IgD-negative memory B cell (primary cell): ENCODE measurements at regions not wholly inside any gene's neighbourhood (a gene's known extent, or its start where the extent isn't known, plus 50 kb on each side); places are given as distances from the start of the nearest gene placed in this dataset.
"Not testable (repeated sequence)": the region's sequence is repeated elsewhere in the genome, so short reads cannot be mapped to it uniquely, and the experiment has no call there.

ENCODE experiments used
- H3K27ac Mint-ChIP-seq, 3 donors: one replicate each; pipeline ENCODE4 v1.8.0; 2020 to 2022; ENCODE audit warnings: mild to moderate bottlenecking in 3 of 3, mixed read lengths in 3 of 3, moderate library complexity in 1 of 3
- H3K27me3 Mint-ChIP-seq: one replicate; pipeline ENCODE4 v1.8.0; 2021; ENCODE audit warnings: mixed read lengths
- H3K36me3 Mint-ChIP-seq: one replicate; pipeline ENCODE4 v1.8.0; 2020; ENCODE audit warnings: mild to moderate bottlenecking, mixed read lengths
- H3K4me1 Mint-ChIP-seq, 3 donors: one replicate each; pipeline ENCODE4 v1.8.0; 2020 to 2022; ENCODE audit warnings: mixed read lengths in 3 of 3, mild to moderate bottlenecking in 1 of 3
- H3K4me3 Mint-ChIP-seq, 4 donors: one replicate each; pipeline ENCODE4 v1.8.0; 2020 to 2022; ENCODE audit warnings: mild to moderate bottlenecking in 4 of 4, mixed read lengths in 4 of 4, moderate library complexity in 3 of 4
- H3K9me3 Mint-ChIP-seq, 3 donors: one replicate each; pipeline ENCODE4 v1.8.0; 2020 to 2021; ENCODE audit warnings: mixed read lengths in 3 of 3, mild to moderate bottlenecking in 1 of 3

DNA sequence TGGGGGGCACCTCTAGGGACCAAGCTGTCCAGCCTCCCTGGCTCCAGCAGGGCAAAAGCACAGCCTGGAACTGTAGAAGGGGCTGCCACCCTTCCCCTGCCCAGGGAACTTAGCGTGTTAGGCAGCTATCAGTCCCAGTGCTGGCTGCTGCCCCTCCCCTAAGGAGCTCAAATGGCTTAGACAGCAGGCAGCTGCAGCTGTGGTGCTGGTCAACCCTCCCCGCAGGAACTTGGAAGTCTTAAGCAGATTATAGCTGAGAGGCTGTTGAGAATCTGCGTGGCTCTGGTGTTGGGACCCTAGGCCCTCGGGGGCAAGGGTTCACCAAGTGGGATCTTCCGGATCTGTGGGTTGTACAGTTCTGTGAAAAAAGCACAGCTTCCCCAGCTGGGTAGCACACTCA is 536.5 kb upstream of the CDH10 start:
- H3K27ac Mint-ChIP-seq = no peak overlapping the region
- H3K9me3 Mint-ChIP-seq = peaks cover 2 to 10% (median 10%) of the 10 kb centered on the region in 3 donors
- no peaks in the 10 kb centered on the region for H3K4me1 Mint-ChIP-seq
- no peaks in the 10 kb centered on the region for H3K27me3 Mint-ChIP-seq
- H3K4me3 Mint-ChIP-seq = no peak overlapping the region
- no peaks in the 10 kb centered on the region for H3K36me3 Mint-ChIP-seq

DNA sequence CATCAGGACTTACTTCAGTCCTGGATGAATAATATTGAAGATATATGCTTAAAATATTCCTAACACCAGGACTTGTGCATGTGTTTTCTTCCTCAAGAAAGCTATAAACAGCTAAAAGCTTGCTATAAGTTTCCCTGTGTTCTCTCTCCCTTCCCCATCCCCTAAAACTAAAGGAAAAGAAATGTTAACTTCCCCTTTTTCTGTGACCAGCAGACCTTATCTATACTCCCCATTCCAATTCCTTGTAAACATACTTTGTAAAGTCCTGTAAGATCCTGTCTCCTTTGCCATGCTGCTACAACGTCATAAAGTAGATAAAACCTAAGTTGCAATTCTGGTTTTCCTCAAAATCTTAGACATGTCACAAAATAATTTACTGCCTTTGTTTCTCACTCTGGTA is 517.8 kb upstream of the CDH10 start:
- not testable (repeated sequence) for H3K4me3 Mint-ChIP-seq, H3K27ac Mint-ChIP-seq, H3K9me3 Mint-ChIP-seq, H3K4me1 Mint-ChIP-seq, H3K27me3 Mint-ChIP-seq, H3K36me3 Mint-ChIP-seq

DNA sequence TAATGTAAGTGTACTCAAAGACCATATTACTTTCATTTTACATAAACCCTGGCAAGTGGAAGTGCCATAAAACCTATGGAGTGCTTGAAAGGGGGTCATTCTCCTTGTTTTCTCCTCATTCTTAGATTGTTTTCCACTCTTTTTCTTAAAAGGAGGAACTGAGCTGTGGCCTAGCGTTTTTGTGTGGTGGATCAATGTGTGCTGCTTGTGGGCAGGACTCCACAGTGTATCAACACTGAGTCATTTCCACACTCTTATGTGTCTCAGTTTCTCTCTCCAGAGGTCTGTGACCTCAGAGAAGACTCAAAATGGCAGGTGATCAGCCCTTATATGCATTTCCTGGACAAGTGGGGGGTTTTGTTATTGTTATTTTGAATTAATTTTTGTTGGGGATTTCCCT is 516.1 kb upstream of the CDH10 start:
- peaks cover 1 to 5% (median 3%) of the 10 kb centered on the region in 3 donors for H3K9me3 Mint-ChIP-seq
- peaks cover 0 to 1% (median 0%) of the 10 kb centered on the region in 3 donors for H3K4me1 Mint-ChIP-seq
- H3K4me3 Mint-ChIP-seq = no peak overlapping the region
- H3K27me3 Mint-ChIP-seq = no peaks in the 10 kb centered on the region
- no peaks in the 10 kb centered on the region for H3K36me3 Mint-ChIP-seq
- H3K27ac Mint-ChIP-seq = no peak overlapping the region

DNA sequence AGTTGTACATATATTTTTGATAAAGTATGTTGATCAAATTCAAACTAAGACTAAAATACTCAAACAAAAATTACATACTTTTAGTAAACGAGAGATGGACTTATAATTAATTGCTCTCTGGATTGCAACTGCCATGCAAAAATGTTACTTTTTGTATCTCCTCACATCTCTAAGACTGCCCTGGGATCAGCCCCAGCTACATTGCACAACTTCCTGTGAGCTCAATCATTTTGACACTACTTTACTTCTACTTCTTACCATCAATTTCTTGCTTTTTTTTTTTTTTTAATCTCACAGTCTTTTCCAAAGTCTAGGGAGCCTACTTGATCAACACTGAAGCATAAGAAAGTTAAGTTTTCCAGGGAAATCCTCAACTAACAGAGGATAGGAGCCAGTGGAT is 506.0 kb upstream of the CDH10 start:
- no peaks in the 10 kb centered on the region for H3K27me3 Mint-ChIP-seq
- H3K36me3 Mint-ChIP-seq = no peaks in the 10 kb centered on the region
- H3K4me3 Mint-ChIP-seq = no peak overlapping the region
- no peak overlapping the region for H3K27ac Mint-ChIP-seq
- H3K9me3 Mint-ChIP-seq = peaks cover 4 to 12% (median 5%) of the 10 kb centered on the region in 3 donors
- H3K4me1 Mint-ChIP-seq = no peaks in the 10 kb centered on the region

DNA sequence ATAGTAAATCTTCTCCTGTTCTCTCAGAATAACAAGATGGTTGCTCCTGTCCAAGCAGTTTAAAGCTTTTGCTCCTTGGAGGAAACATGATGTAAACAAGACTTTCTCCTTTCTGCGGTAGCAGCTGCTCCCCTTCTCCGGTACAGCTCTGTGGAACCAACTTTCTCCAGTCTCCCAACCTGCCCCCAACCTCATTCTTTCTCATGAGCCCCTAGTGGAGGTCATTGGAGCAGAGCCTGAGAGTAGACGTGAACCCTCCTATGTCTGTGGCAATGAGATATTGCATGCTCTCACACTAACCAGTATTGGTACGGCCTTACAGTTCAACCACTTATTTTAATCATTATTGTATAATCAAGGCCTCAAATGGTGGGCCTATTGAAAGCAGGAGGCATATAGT is 483.8 kb upstream of the CDH10 start:
- H3K9me3 Mint-ChIP-seq = peaks cover 2 to 14% (median 12%) of the 10 kb centered on the region in 3 donors
- no peak overlapping the region for H3K4me3 Mint-ChIP-seq
- H3K4me1 Mint-ChIP-seq = no peaks in the 10 kb centered on the region
- no peak overlapping the region for H3K27ac Mint-ChIP-seq
- no peaks in the 10 kb centered on the region for H3K36me3 Mint-ChIP-seq
- H3K27me3 Mint-ChIP-seq = no peaks in the 10 kb centered on the region

DNA sequence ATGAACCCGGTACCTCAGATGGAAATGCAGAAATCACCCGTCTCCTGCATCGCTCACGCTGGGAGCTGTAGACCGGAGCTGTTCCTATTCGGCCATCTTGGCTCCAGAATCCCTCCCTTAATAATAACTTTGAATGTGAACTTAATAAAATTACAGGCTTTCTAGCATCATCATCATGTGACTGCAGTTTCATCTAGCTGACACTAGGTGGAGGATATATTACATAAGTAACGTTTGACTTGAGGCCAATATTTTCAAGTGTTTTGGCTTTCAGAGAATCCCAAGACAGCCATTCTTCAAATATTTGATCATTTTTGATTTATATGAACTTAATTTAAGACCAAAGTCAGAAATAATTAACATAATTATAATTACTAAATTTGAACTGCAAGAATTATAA is 474.9 kb upstream of the CDH10 start:
- H3K4me3 Mint-ChIP-seq = no peak overlapping the region
- H3K27me3 Mint-ChIP-seq = no peaks in the 10 kb centered on the region
- peaks cover 0 to 6% (median 1%) of the 10 kb centered on the region in 3 donors for H3K9me3 Mint-ChIP-seq
- no peaks in the 10 kb centered on the region for H3K36me3 Mint-ChIP-seq
- no peak overlapping the region for H3K27ac Mint-ChIP-seq
- H3K4me1 Mint-ChIP-seq = no peaks in the 10 kb centered on the region

DNA sequence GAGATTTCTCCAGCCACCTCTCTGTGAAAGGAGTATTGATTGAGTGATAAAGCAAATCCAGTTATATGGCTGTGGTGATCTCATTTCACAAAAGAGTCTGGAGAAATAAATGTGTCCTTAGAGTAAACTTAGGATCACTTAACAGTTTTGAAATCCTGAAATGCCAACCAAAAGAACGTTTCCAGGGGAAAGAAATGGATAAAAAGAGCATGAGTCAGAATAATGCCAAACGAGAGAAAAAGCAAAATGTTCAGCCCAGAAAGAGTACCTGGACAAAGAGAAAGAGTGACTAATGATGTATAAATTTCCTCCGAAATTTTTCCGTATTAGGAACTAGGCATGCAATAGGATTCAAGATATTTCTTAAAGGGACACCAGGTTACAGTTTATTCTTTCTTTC is 463.1 kb upstream of the CDH10 start:
- no peaks in the 10 kb centered on the region for H3K36me3 Mint-ChIP-seq
- H3K9me3 Mint-ChIP-seq = peaks cover 0 to 11% (median 8%) of the 10 kb centered on the region in 3 donors
- no peak overlapping the region for H3K4me3 Mint-ChIP-seq
- H3K27ac Mint-ChIP-seq = no peak overlapping the region
- no peaks in the 10 kb centered on the region for H3K4me1 Mint-ChIP-seq
- no peaks in the 10 kb centered on the region for H3K27me3 Mint-ChIP-seq

DNA sequence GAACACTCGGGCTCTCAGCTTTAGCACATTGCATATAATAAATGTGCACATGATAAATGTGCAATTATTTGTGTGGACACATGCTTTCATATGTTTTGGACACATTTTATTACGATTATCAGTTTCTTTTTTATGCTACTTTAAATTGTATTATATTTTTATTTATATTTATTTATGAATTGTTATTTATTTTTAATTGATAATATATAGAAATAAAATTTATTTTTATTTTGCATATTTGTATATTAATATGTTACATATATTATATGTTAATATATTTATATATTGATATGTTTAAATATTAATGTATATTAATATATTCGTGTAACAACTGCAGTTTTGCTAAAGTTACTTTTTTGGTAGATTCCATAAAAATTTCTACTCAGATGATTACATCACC is 454.8 kb upstream of the CDH10 start:
- no peaks in the 10 kb centered on the region for H3K27me3 Mint-ChIP-seq
- no peak overlapping the region for H3K4me3 Mint-ChIP-seq
- no peaks in the 10 kb centered on the region for H3K4me1 Mint-ChIP-seq
- H3K9me3 Mint-ChIP-seq = peaks cover 0 to 12% (median 5%) of the 10 kb centered on the region in 3 donors
- no peak overlapping the region for H3K27ac Mint-ChIP-seq
- H3K36me3 Mint-ChIP-seq = no peaks in the 10 kb centered on the region

DNA sequence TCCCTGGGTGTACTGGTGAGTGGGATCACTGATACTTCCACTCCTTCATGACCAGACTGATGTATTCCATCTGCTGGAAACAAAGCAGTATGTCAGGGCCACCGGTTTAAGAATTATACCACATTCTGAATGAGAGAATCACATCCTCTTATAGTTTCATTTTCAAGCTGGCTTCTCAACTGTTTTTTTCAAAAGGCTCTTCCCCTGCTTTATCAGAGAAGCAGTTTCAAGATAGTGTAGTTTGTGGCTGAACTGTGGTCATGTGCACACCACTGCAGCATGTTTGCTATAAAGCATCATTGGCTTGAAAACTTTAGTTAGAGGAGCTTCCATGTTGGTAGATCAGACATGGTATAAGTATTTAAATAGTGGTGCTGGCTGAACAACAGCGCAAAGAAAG is 450.5 kb upstream of the CDH10 start:
- no peaks in the 10 kb centered on the region for H3K27me3 Mint-ChIP-seq
- H3K27ac Mint-ChIP-seq = no peak overlapping the region
- H3K9me3 Mint-ChIP-seq = peaks cover 0 to 1% (median 0%) of the 10 kb centered on the region in 3 donors
- no peaks in the 10 kb centered on the region for H3K36me3 Mint-ChIP-seq
- H3K4me1 Mint-ChIP-seq = no peaks in the 10 kb centered on the region
- H3K4me3 Mint-ChIP-seq = no peak overlapping the region

DNA sequence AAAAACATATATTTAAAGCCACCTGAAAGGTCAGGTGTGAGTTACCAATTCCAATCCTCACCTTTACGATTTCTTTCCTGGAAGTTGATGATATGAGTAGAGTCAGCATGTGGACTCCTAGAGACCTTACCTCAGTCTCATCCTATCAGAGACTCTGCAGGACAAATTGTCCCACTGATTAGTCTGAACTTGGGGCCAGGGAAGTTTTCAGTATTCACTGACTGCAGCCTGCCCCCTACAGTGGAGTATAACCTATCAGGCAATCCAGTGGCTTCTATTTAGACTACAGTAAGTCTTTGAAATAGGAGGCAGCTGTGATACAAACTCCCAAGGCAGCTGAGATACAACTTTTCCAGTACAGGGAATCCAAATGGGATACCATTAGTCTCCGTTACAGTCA is 449.4 kb upstream of the CDH10 start:
- Mint-ChIP-seq H3K27ac (no peak overlapping the region), H3K27me3 (no peaks in the 10 kb centered on the region), H3K9me3 (peaks cover 0 to 1% (median 0%) of the 10 kb centered on the region in 3 donors)

DNA sequence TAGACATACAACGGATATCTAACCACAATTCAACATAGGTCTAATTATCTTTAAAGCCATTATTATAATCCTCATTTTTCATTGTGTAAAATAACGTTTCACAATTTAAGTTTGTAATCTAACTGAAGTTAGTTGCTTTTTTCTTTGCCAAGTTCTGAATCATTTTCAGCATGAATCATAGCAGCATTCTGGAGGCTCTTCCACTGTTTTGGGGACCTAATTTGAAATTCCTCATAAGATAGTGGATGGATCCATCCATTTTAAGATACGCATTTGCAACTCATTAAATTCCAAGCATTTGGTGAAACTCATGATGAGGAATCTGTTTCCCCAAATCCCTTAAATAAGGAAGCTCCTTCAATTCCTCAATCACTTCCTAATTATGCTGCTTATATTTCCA is 447.1 kb upstream of the CDH10 start:
- peaks cover 0 to 1% (median 0%) of the 10 kb centered on the region in 3 donors for H3K9me3 Mint-ChIP-seq
- H3K4me1 Mint-ChIP-seq = no peaks in the 10 kb centered on the region
- no peaks in the 10 kb centered on the region for H3K36me3 Mint-ChIP-seq
- H3K27me3 Mint-ChIP-seq = no peaks in the 10 kb centered on the region
- no peak overlapping the region for H3K27ac Mint-ChIP-seq
- H3K4me3 Mint-ChIP-seq = no peak overlapping the region

More for the DNA sequence above, 449.4 kb upstream of the CDH10 start:
- H3K4me1 Mint-ChIP-seq = no peaks in the 10 kb centered on the region
- H3K36me3 Mint-ChIP-seq = no peaks in the 10 kb centered on the region
- H3K4me3 Mint-ChIP-seq = no peak overlapping the region

DNA sequence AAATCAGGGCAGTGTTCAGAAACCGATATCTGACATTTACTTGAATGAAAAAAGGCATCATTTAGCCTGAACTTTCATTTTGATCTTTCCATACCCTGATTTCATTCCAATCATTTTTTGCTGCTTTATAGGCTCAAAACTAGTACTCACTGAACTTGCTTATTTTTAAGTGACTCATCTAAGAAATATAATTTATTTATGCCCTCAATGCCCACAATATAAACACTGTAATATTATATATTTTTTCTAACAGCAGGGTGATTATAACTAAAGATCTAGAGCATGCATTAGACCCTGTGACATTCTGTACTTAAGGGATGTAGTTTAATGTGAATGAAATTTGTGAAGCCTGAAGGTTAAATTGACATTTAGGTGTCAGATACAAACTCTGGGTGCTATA is 446.1 kb upstream of the CDH10 start:
- Mint-ChIP-seq H3K9me3 (no peaks in the 10 kb centered on the region), H3K36me3 (no peaks in the 10 kb centered on the region), H3K27ac (no peak overlapping the region), H3K4me3 (no peak overlapping the region), H3K27me3 (no peaks in the 10 kb centered on the region), H3K4me1 (no peaks in the 10 kb centered on the region)

DNA sequence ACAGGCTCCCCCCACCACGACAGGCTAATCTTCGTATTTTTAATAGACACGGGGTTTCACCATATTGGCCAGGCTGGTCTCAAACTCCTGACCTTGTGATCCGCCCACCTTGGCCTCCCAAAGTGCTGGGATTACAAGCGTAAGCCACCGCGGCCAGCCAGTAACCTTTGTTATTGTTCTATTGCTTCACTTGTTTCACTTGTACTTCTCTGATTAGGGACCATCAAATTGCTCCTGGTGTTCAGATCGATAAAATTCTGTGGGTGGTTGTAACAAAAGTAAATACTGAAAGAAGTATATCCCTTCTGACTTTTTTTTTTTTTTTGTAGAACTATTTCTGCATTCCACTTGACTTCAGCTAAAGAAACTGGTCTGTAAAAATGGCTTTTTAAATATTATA is 445.5 kb upstream of the CDH10 start:
- no peak overlapping the region for H3K27ac Mint-ChIP-seq

DNA sequence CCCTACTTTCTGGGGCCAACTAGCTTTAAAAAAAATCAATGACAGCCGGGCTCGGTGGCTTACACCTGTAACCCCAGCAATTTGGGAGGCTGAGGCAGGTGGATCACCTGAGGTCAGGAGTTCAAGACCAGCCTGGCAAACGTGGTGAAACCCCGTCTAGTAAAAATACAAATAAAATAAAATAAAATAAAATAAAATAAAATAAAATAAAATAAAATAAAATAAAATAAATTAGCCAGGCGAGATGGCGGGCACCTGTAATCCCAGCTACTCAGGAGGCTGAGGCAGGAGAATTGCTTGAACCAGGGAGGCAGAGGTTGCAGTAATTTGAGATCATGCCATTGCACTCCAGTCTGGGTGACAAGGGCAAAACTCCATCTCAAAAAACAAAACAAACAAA is 443.9 kb upstream of the CDH10 start:
- not testable (repeated sequence) for H3K27ac Mint-ChIP-seq, H3K9me3 Mint-ChIP-seq, H3K4me3 Mint-ChIP-seq, H3K36me3 Mint-ChIP-seq, H3K27me3 Mint-ChIP-seq, H3K4me1 Mint-ChIP-seq

More for the DNA sequence above, 445.5 kb upstream of the CDH10 start:
- Mint-ChIP-seq H3K4me3 (no peak overlapping the region), H3K36me3 (no peaks in the 10 kb centered on the region), H3K4me1 (no peaks in the 10 kb centered on the region), H3K9me3 (no peaks in the 10 kb centered on the region), H3K27me3 (no peaks in the 10 kb centered on the region)

DNA sequence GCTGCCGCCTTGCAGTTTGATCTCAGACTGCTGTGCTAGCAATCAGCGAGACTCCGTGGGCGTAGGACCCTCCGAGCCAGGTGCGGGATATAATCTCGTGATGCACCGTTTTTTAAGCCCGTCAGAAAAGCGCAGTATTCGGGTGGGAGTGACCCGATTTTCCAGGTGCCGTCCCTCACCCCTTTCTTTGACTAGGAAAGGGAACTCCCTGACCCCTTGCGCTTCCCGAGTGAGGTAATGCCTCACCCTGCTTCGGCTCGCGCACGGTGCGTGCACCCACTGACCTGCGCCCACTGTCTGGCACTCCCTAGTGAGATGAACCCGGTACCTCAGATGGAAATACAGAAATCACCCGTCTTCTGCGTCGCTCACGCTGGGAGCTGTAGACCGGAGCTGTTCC is 438.5 kb upstream of the CDH10 start:
- H3K27me3 Mint-ChIP-seq, H3K36me3 Mint-ChIP-seq, H3K9me3 Mint-ChIP-seq, H3K4me1 Mint-ChIP-seq, H3K27ac Mint-ChIP-seq, H3K4me3 Mint-ChIP-seq: not testable (repeated sequence)

DNA sequence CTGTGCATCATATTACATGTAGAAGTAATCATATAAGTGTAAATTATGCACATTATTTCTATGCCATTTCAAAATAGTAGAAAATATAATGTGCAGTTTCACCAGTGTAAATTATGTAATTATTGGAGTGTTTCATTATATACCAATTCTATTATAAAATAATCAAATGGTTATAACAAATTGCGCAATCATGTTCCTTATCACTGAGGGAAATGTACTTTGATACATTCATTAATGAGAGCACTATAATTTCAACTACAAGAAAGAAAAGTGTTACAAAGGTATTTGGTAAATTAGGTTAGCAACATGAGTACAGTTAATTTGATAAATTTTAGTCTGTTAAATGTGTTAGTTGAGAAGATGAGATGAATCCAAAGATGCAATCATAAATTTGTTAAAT is 421.5 kb upstream of the CDH10 start:
- Mint-ChIP-seq H3K9me3 (peaks cover 2 to 4% (median 4%) of the 10 kb centered on the region in 3 donors), H3K27ac (no peak overlapping the region), H3K36me3 (no peaks in the 10 kb centered on the region), H3K4me3 (no peak overlapping the region), H3K27me3 (no peaks in the 10 kb centered on the region), H3K4me1 (no peaks in the 10 kb centered on the region)

DNA sequence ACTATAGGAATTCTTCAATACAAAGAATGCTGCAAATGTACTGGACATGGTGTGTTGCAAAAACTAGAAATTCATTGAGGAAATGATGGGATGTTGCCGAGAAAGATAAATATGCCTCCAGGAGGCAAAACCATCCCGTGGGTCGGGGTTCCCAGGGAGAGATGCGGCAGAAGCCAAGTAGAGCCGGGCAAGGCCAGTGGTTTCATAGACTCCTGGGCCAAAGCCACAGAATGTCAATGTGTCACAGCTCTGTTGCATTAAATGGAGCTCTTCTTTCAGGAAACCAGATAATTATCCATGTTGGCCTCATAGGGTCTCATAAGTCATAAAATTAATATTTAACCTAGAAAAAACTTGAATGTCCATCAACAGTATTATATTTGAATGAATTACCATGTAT is 419.5 kb upstream of the CDH10 start:
- H3K36me3 Mint-ChIP-seq = no peaks in the 10 kb centered on the region
- H3K9me3 Mint-ChIP-seq = peaks cover 2 to 4% (median 4%) of the 10 kb centered on the region in 3 donors
- no peaks in the 10 kb centered on the region for H3K27me3 Mint-ChIP-seq
- no peak overlapping the region for H3K4me3 Mint-ChIP-seq
- H3K27ac Mint-ChIP-seq = no peak overlapping the region
- no peaks in the 10 kb centered on the region for H3K4me1 Mint-ChIP-seq
